Activated naive CD8-positive, alpha-beta T cell treated with anti-CD3 and anti-CD28 coated beads for 36 hours (primary cell): ENCODE measurements at regions not wholly inside any gene's neighbourhood (a gene's known extent, or its start where the extent isn't known, plus 50 kb on each side); places are given as distances from the start of the nearest gene placed in this dataset.

Experiments
- DNase-seq: peaks from one replicate; pipeline ENCODE4 v3.0.0; 2021
- H3K27ac Mint-ChIP-seq: one replicate; pipeline ENCODE4 v1.8.0; 2022; ENCODE audit warnings: mild to moderate bottlenecking, moderate library complexity, mixed read lengths
- H3K27me3 Mint-ChIP-seq: one replicate; pipeline ENCODE4 v1.8.0; 2022; ENCODE audit warnings: mild to moderate bottlenecking, mixed read lengths
- H3K36me3 Mint-ChIP-seq: one replicate; pipeline ENCODE4 v1.8.0; 2021; ENCODE audit warnings: mild to moderate bottlenecking, mixed read lengths
- H3K4me1 Mint-ChIP-seq: one replicate; pipeline ENCODE4 v1.8.0; 2021; ENCODE audit warnings: mixed read lengths
- H3K4me3 Mint-ChIP-seq: one replicate; pipeline ENCODE4 v1.8.0; 2022; ENCODE audit warnings: mild to moderate bottlenecking, moderate library complexity, mixed read lengths
- H3K9me3 Mint-ChIP-seq: one replicate; pipeline ENCODE4 v1.8.0; 2022; ENCODE audit warnings: mixed read lengths

- peaks cover 4% of the 10 kb centered on the region for H3K4me1 Mint-ChIP-seq
- peaks cover 3% of the 10 kb centered on the region for H3K9me3 Mint-ChIP-seq
- H3K4me3 Mint-ChIP-seq = no peak overlapping the region
- no peak for DNase-seq
- peaks cover 23% of the 10 kb centered on the region for H3K27me3 Mint-ChIP-seq
- H3K27ac Mint-ChIP-seq = no peak overlapping the region
- no peaks in the 10 kb centered on the region for H3K36me3 Mint-ChIP-seq
Observed at GRCh38 chr11:69563946-69564775, 76.8 kb upstream of the CCND1 start.

- Mint-ChIP-seq H3K9me3 (no peaks in the 10 kb centered on the region), H3K27ac (no peak overlapping the region), H3K4me1 (no peaks in the 10 kb centered on the region), H3K27me3 (peaks cover 5% of the 10 kb centered on the region), H3K36me3 (no peaks in the 10 kb centered on the region), H3K4me3 (no peak overlapping the region)
- no peak for DNase-seq
Observed at GRCh38 chr11:69566001-69566400, 75.0 kb upstream of the CCND1 start.

- no peak overlapping the region for H3K27ac Mint-ChIP-seq
- DNase-seq = no peak
- no peaks in the 10 kb centered on the region for H3K36me3 Mint-ChIP-seq
- H3K27me3 Mint-ChIP-seq = no peaks in the 10 kb centered on the region
- H3K4me3 Mint-ChIP-seq = no peak overlapping the region
- no peaks in the 10 kb centered on the region for H3K4me1 Mint-ChIP-seq
- no peaks in the 10 kb centered on the region for H3K9me3 Mint-ChIP-seq
Observed at GRCh38 chr11:69567951-69568808, 72.8 kb upstream of the CCND1 start.

GRCh38 chr11:69568809-69569097, 72.2 kb upstream of the CCND1 start:
- no peaks in the 10 kb centered on the region for H3K4me1 Mint-ChIP-seq
- H3K36me3 Mint-ChIP-seq = no peaks in the 10 kb centered on the region
- H3K27ac Mint-ChIP-seq = no peak overlapping the region
- H3K4me3 Mint-ChIP-seq = no peak overlapping the region
- H3K27me3 Mint-ChIP-seq = no peaks in the 10 kb centered on the region
- DNase-seq = no peak
- no peaks in the 10 kb centered on the region for H3K9me3 Mint-ChIP-seq

- Mint-ChIP-seq H3K27ac (no peak overlapping the region), H3K4me3 (no peak overlapping the region), H3K36me3 (no peaks in the 10 kb centered on the region), H3K4me1 (no peaks in the 10 kb centered on the region), H3K27me3 (no peaks in the 10 kb centered on the region), H3K9me3 (no peaks in the 10 kb centered on the region)
- no peak for DNase-seq
Observed at GRCh38 chr11:69569306-69570200, 71.4 kb upstream of the CCND1 start.

- Mint-ChIP-seq H3K9me3 (no peaks in the 10 kb centered on the region), H3K36me3 (no peaks in the 10 kb centered on the region), H3K4me3 (no peak overlapping the region), H3K4me1 (no peaks in the 10 kb centered on the region), H3K27ac (no peak overlapping the region), H3K27me3 (peaks cover 16% of the 10 kb centered on the region)
- no peak for DNase-seq
Observed at GRCh38 chr11:69572233-69572860, 68.6 kb upstream of the CCND1 start.

- H3K9me3 Mint-ChIP-seq = no peaks in the 10 kb centered on the region
- no peak for DNase-seq
- H3K27ac Mint-ChIP-seq = no peak overlapping the region
- H3K36me3 Mint-ChIP-seq = no peaks in the 10 kb centered on the region
- peaks cover 20% of the 10 kb centered on the region for H3K27me3 Mint-ChIP-seq
- no peak overlapping the region for H3K4me3 Mint-ChIP-seq
- no peaks in the 10 kb centered on the region for H3K4me1 Mint-ChIP-seq
Observed at GRCh38 chr11:69572861-69573260, 68.1 kb upstream of the CCND1 start.

GRCh38 chr11:69573761-69574607, 67.0 kb upstream of the CCND1 start:
- Mint-ChIP-seq H3K27ac (no peak overlapping the region), H3K9me3 (no peaks in the 10 kb centered on the region), H3K4me1 (no peaks in the 10 kb centered on the region), H3K4me3 (no peak overlapping the region), H3K27me3 (peaks cover 20% of the 10 kb centered on the region), H3K36me3 (no peaks in the 10 kb centered on the region)
- no peak for DNase-seq

GRCh38 chr11:69574608-69575255, 66.2 kb upstream of the CCND1 start:
- Mint-ChIP-seq H3K9me3 (no peaks in the 10 kb centered on the region), H3K27me3 (peaks cover 20% of the 10 kb centered on the region), H3K4me3 (no peak overlapping the region), H3K4me1 (no peaks in the 10 kb centered on the region), H3K36me3 (no peaks in the 10 kb centered on the region), H3K27ac (no peak overlapping the region)
- DNase-seq = no peak

GRCh38 chr11:69575296-69576068, 65.5 kb upstream of the CCND1 start:
- H3K4me1 Mint-ChIP-seq = no peaks in the 10 kb centered on the region
- no peak for DNase-seq
- H3K27ac Mint-ChIP-seq = no peak overlapping the region
- H3K36me3 Mint-ChIP-seq = no peaks in the 10 kb centered on the region
- H3K27me3 Mint-ChIP-seq = peaks cover 20% of the 10 kb centered on the region
- no peaks in the 10 kb centered on the region for H3K9me3 Mint-ChIP-seq
- no peak overlapping the region for H3K4me3 Mint-ChIP-seq

GRCh38 chr11:69576069-69576782, 64.7 kb upstream of the CCND1 start:
- no peaks in the 10 kb centered on the region for H3K4me1 Mint-ChIP-seq

GRCh38 chr11:69578167-69578566, 62.8 kb upstream of the CCND1 start:
- no peak overlapping the region for H3K4me3 Mint-ChIP-seq
- H3K4me1 Mint-ChIP-seq = no peaks in the 10 kb centered on the region
- H3K27ac Mint-ChIP-seq = no peak overlapping the region
- peaks cover 20% of the 10 kb centered on the region for H3K27me3 Mint-ChIP-seq
- H3K36me3 Mint-ChIP-seq = no peaks in the 10 kb centered on the region
- no peak for DNase-seq
- no peaks in the 10 kb centered on the region for H3K9me3 Mint-ChIP-seq

More at GRCh38 chr11:69576069-69576782, 64.7 kb upstream of the CCND1 start:
- no peak for DNase-seq
- Mint-ChIP-seq H3K27ac (no peak overlapping the region), H3K4me3 (no peak overlapping the region), H3K9me3 (no peaks in the 10 kb centered on the region), H3K36me3 (no peaks in the 10 kb centered on the region), H3K27me3 (peaks cover 20% of the 10 kb centered on the region)
